SK-N-DZ (cell line): ENCODE measurements at regions not wholly inside any gene's neighbourhood (a gene's known extent, or its start where the extent isn't known, plus 50 kb on each side); places are given as distances from the start of the nearest gene placed in this dataset.
"Not testable (repeated sequence)": the region's sequence is repeated elsewhere in the genome, so short reads cannot be mapped to it uniquely, and the experiment has no call there.

Experiments used
- DNase-seq: peaks from one replicate; pipeline ENCODE4 v3.0.0-alpha.2; 2015; ENCODE audit warnings: low spot score

DNA sequence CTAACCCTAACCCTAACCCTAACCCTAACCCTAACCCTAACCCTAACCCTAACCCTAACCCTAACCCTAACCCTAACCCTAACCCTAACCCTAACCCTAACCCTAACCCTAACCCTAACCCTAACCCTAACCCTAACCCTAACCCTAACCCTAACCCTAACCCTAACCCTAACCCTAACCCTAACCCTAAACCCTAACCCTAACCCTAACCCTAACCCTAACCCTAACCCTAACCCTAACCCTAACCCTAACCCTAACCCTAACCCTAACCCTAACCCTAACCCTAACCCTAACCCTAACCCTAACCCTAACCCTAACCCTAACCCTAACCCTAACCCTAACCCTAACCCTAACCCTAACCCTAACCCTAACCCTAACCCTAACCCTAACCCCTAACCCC lies 80.6 kb upstream of the PLEKHG4B start:
- DNase-seq = not testable (repeated sequence)

DNA sequence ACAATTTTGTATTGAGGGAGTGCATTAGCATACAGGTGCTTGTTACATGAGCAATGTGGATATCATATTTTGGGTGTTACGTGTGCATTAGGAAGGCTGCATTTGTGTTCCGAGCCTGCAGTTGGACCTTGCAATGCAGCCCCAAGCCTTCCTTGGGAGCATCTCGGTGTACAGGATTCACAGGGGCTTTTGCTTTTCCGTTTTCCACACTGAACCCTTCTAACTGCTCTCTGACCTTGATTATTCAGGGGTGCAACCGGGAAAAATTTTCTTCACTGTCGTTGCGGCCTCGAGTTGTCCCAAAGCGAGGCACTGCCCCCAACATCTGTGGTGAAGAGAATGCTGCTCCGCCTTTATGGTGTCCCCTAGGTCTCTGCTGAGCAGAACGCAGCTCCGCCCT lies 80.1 kb upstream of the PLEKHG4B start:
- no peak for DNase-seq

DNA sequence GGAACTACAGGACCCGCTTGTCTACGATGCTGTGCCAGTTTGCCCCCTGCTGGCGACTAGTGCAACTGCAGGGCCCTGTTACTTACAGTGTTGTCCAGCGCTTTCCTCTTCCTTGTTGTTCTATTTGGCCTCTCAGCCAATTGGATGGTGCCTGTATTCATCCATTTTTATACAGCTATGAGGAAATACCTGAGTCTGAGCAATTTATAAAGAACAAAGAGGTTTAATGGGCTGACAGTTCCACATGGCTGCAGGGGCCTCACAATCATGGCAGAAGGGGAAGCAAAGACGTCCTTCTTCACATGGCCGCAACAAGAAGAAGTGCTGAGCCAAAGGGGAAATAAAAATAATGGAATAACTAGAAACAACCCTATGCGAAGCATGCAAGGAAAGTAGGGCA lies 78.7 kb upstream of the PLEKHG4B start:
- DNase-seq = no peak

GRCh38 chr5:14676-15075 lies 77.3 kb upstream of the PLEKHG4B start:
- not testable (repeated sequence) for DNase-seq

- not testable (repeated sequence) for DNase-seq
Measured at GRCh38 chr5:20276-20675, 71.7 kb upstream of the PLEKHG4B start.

- DNase-seq = peak; percentile 12
Measured at GRCh38 chr5:21654-22233, 70.2 kb upstream of the PLEKHG4B start.

DNA sequence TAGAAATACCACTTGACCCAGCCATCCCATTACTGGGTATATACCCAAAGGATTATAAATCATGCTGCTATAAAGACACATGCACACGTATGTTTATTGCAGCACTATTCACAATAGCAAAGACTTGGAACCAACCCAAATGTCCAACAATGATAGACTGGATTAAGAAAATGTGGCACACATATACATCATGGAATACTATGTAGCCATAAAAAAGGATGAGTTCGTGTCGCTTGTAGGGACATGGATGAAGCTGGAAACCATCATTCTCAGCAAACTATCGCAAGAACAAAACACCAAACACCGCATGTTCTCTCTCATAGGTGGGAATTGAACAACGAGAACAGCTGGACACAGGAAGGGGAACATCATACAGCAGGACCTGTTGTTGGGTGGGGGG lies 68.1 kb upstream of the PLEKHG4B start:
- not testable (repeated sequence) for DNase-seq

GRCh38 chr5:25067-25466 lies 66.9 kb upstream of the PLEKHG4B start:
- DNase-seq = not testable (repeated sequence)

DNA sequence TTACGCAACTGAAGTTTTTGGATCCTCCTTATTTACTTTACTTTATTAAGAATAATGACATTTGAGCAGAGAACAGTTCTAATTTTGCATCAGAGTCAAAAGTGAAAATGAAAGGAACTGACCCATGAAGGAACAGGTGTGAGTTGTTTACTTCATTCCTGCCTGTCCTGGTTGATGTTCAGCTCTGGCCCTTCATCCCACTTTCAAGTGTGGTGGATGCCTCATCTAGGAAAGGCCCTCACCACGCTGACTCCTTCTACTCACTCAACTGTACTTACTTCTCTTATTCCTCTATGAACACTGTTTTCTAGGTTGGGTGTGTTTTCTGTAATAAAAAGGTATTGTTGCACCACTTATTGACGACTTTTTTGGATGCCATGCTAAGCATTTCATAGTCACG lies 61.8 kb upstream of the PLEKHG4B start:
- DNase-seq = no peak

- not testable (repeated sequence) for DNase-seq
Measured at GRCh38 chr5:30556-30955, 61.4 kb upstream of the PLEKHG4B start.

GRCh38 chr5:32165-32564 lies 59.8 kb upstream of the PLEKHG4B start:
- DNase-seq = no peak

GRCh38 chr5:35521-35920 lies 56.4 kb upstream of the PLEKHG4B start:
- not testable (repeated sequence) for DNase-seq

DNA sequence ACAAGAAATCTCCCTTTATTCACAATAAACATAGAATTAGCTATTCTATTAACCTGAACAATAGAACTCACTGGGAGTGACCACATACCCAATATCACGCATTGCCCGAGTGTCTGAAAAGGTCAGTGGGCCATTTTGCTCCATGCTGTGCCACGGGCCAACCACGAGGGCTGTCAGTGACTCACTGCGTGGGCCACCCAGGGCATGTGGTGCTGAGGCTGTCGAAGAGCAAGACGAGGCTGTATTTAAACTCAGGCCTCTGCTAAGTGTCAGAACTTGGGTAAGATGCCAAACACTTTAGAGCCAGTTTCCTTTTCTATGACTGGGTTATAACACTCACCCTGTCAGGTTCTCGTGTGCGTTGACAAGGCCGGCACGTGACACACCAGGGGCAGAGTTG lies 54.8 kb upstream of the PLEKHG4B start:
- not testable (repeated sequence) for DNase-seq

DNA sequence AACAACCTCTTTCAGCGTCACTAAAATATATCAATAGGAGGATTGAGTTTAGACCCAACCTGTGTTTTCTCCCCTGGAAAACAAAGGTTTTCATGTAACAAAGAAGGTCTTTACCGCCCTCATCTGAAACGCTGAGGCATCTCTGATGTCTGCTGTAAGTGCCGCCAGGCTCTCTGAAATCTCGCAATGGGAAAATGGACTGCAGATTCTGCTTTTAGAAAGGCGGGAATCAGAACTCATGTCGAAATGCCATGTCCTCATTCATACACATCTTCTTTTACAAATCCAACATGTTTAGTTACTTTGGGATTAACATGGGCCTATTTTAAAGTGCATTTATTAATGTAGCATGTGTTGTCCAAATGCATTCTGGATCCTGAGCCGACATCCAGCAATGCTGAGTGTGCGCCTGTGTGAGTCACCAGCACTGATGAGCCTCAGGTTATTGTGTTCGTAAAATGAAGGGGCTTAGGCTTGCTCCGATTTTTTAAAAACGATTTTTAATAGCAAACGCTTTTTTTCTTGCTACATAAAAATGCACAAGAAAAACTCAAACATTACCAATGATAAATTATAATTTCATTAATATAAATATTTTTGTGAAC lies 51.9 kb upstream of the PLEKHG4B start:
- no peak for DNase-seq
